Astrocyte (in vitro differentiated cells and primary cell): ENCODE measurements at regions not wholly inside any gene's neighbourhood (a gene's known extent, or its start where the extent isn't known, plus 50 kb on each side); places are given as distances from the start of the nearest gene placed in this dataset.

ENCODE experiments used
- CTCF ChIP-seq: IDR thresholded peaks from 2 replicates; pipeline ENCODE4 v1.5.1; 2011; ENCODE audit warnings: low read depth, mild to moderate bottlenecking, inconsistent platforms, low read length, moderate library complexity; ENCODE audit not compliant: insufficient read depth
- EZH2 ChIP-seq: IDR thresholded peaks from 2 replicates; pipeline ENCODE4 v1.6.1; 2012; ENCODE audit warnings: mild to moderate bottlenecking, low read length, inconsistent platforms; ENCODE audit not compliant: insufficient read depth

- TF ChIP-seq CTCF (no peak), EZH2 (no peak)
These were observed 183.8 kb downstream of the OPA1 start for GRCh38 chr3:193776626-193777358.
